Inflammatory macrophage treated with lipopolysaccharide for 1 hour (primary cell): ENCODE measurements at regions not wholly inside any gene's neighbourhood (a gene's known extent, or its start where the extent isn't known, plus 50 kb on each side); places are given as distances from the start of the nearest gene placed in this dataset.

Experiments
- DNase-seq, 2 donors: peaks; one replicate each; pipeline ENCODE4 v3.0.0-alpha.2; 2020 to 2022

GRCh38 chr3:188940573-188940932, 231.2 kb upstream of the TPRG1 start:
- DNase-seq: peak; percentile 64 to 83

DNA sequence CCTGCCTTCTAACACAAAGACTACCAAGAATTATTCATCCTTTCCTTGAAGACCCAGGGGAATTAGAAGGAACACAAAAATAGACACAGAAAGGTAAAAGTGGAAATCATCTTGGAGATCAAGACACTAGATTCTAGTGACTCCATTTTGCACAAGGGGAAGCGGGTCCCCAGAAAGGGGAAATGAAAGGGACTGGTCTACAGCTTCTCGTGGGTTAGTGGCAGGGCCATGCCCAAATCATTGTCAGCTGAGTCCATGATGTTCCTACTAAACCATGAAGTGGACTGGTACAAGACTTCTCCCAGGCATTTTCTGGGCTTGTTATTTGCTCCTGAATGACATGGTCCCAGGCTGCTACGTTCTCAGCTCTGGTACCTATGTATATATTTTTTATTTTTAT, 230.7 kb upstream of the TPRG1 start:
- peak; percentile 85 to 91 for DNase-seq

DNA sequence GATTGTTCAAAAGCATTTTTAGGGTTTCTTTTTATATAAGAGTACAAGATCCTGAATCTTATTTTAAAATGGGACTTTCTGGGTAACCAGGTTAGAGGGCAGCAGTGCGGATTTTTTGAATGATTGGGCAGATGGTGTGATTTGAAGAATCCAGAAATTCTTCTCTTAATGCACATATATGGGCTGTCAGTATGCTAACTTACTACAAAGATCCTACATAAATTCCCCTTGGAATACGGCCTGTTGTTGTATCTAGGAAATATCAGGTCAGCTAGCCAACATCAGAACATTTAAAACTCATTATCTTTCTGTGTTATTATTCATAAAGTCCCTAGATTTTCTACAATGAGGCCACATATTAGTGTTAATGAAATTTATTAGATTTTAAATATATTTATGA, 229.6 kb upstream of the TPRG1 start:
- DNase-seq: no peak

GRCh38 chr3:188943591-188943990, 228.2 kb upstream of the TPRG1 start:
- peak; percentile 75 for DNase-seq

- DNase-seq: no peak
These were observed 227.7 kb upstream of the TPRG1 start for GRCh38 chr3:188944108-188944507.

DNA sequence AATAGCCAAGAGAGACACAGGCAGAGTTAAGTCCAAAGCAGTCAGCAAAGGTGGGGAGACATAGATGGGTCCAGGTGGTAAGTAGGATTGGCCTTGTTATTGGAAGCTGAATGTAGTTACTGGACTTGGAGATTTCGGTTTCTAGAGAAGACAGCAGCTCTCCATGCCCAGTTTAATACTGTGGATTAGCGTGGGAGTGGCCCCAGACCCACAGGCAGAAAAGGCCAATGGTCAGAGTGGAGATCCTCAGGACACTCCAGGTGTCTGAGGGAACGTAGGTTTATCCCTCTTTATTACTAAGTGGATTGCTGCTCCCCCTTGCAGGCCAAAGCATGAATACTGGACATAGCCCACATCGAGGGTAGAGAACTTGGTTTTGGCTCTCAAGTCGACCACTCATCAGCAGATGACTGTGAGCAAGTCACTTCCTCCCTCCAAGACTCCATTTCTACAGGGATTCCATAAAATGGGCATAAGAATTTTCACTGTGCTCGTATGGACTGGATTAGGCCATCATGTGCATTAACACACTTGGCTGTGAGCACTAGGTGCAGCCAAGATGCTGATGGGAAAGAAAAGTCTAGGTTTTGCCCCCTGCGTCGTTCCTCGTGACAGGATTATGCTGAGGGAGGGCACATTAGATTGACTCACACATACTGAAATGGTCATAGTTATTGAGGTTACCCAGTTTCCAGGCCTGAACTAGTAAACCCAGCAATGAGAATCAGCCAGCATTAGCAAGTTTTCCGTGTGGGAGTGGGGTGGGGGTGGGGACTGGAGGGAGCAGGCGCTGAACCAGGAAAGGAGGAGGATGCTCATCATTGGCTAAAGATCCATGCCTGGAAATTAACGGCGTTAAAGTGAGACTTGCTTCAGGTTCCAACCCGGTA, 225.2 kb upstream of the TPRG1 start:
- peak; percentile 78 to 90 for DNase-seq

- DNase-seq: peak; percentile 80
These were observed 224.1 kb upstream of the TPRG1 start for GRCh38 chr3:188947401-188948280.

GRCh38 chr3:188948281-188948996, 223.3 kb upstream of the TPRG1 start:
- DNase-seq: no peak

DNA sequence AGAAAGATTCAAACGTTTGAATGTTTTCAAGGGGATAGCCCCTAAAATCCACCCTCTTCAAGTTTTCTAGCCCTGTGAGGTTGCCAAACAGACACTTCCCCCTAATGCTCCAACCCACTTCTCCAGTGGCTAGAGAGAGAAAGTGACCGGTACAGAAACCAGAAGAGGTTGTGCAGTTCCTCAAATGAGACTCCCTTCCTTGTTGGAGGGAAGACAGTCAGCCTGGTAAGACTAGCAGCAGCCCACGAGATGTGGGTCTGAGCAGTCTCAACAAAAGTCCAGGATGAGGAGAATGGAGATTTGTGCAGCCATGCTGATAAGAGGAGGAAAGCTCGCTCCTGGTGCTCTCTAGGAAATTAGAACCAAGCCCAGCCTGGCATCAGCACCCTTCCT, 222.8 kb upstream of the TPRG1 start:
- DNase-seq: peak; percentile 95 to 99

GRCh38 chr3:188949456-188949855, 222.3 kb upstream of the TPRG1 start:
- peak in 1 of 2 donors; percentile 46 for DNase-seq

GRCh38 chr3:188949996-188950395, 221.8 kb upstream of the TPRG1 start:
- peak; percentile 89 to 96 for DNase-seq

DNA sequence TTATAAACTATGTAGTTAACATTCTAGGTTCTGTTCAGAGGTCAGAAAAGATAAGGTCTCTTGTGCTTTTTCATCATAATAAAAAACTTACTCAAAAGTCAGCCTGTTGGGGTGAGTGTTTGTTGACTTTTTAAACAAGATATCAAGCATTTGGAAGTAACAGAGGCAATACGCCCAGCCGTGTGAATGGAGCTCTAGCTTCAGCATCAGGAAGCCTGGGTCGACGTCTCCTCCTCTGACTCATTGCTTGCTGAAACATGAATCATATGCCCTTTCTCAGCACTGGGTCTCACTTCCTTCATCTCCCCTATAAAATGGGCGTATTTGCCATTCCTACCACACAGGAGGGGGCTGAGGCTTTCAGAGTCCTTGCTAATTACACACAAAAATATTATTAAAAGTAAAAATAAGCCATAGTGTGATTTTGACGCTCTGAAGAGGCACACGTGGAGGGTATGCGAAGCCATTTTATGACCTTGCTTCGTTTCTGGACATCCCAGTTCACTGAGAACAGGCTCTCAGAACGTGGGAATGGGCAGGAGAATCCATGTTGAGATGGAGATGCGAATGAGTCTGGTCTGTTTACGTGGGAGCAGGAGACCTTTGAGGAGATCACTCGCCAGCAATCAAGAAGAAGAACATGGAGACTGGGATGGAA, 220.8 kb upstream of the TPRG1 start:
- peak; percentile 87 to 95 for DNase-seq

GRCh38 chr3:188951734-188952133, 220.0 kb upstream of the TPRG1 start:
- no peak for DNase-seq

- peak; percentile 84 to 97 for DNase-seq
These were observed 217.1 kb upstream of the TPRG1 start for GRCh38 chr3:188954590-188955208.

DNA sequence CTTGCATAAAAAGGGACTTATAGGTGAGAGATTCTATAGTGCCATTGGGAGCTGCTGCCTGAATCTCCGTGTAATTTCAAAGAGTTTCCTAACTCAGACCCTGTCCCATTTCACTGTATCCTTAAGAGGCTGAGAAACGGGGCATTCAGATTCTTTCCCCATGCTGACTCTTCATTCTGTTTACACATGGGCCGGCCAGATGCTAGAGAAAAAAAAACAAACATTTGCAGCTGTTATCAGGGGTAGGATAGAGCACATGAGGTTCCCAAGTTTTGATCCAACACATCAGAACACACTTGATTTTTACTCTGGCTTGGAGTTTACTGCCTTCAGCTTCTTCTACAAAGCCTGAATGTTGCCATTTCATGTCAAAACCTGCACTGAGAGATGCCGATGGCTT, 215.9 kb upstream of the TPRG1 start:
- DNase-seq: no peak

GRCh38 chr3:188956839-188957489, 214.8 kb upstream of the TPRG1 start:
- DNase-seq: peak; percentile 66 to 90

DNA sequence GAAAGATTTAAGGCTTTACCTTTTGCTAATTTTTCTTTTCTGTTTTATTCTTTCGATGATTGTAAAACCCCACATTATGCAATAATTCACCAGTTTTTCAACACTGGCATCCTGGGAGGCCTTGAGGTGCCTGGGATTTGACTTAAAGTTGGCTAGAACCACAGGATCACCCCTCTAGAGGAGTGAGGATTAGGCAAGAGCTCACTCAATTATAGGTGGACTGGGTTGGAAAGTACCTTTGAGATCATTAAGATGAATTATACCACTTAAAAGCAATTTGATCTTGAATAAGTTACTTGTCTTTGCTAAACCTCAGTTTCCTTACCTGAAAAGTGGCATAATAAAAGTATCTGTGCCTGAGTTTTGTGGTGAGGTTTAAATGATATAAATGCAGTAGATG, 212.8 kb upstream of the TPRG1 start:
- DNase-seq: no peak

GRCh38 chr3:188962253-188963247, 209.2 kb upstream of the TPRG1 start:
- no peak for DNase-seq

DNA sequence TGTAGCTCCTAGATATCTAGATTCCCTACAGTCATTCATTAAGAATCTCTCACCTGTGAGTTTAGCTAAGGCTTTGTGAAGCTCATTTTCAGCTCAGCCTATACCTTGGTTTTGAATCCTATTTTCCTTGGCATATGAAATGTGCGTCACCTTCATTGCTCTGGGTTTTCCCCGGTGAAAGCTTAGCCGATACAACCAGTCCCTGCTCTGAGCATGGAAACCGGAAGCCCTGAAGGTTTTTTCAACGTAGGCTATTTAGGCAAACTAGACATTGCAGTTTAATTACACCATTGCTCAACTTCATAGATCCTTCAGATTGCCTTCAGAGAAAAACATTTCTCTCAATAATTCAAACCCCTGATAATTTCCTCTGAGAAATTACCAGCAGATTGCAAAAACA, 206.8 kb upstream of the TPRG1 start:
- no peak for DNase-seq

DNA sequence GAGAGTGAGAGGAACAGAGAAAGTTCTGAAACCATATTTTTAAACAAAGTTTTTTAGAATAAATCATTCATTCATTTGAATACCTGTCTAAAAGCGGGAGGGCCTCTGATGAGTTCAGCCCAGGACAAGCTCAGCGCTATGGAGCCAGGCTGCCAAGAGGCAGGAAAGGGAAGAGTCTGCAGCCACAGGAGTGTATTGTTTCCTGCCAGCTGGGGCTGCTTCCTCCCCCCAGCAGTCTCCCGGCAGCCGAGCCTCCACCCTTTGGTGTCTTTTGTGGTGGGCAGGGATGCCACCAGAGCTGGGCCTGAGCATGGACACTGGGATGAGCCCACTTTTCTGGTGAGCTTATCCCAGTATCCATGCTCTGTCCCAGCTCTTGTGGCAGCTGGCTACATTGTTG, 199.5 kb upstream of the TPRG1 start:
- no peak for DNase-seq
